ENCODE measurements at regions not wholly inside any gene's neighbourhood (a gene's known extent, or its start where the extent isn't known, plus 50 kb on each side); places are given as distances from the start of the nearest gene placed in this dataset.

GRCh38 chr2:153394686-153395085 is 83.9 kb downstream of the RPRM start:
- DNase-seq (ENCODE audit: extremely low read depth, low read depth), result no peak
- no peak for TF ChIP-seq CTCF (IDR thresholded peaks at IDR 0.05; ENCODE audit: low read depth, low read length)

- TF ChIP-seq CTCF (IDR thresholded peaks at IDR 0.05; ENCODE audit: low read depth, low read length), result no peak
- DNase-seq (ENCODE audit: extremely low read depth, low read depth), result no peak
These were observed 84.3 kb downstream of the RPRM start for GRCh38 chr2:153394247-153394646.

- DNase-seq (ENCODE audit: extremely low read depth, low read depth), result no peak
- TF ChIP-seq CTCF (IDR thresholded peaks at IDR 0.05; ENCODE audit: low read depth, low read length), result no peak
These were observed 85.0 kb downstream of the RPRM start for GRCh38 chr2:153393518-153393917.

- TF ChIP-seq CTCF (IDR thresholded peaks at IDR 0.05; ENCODE audit: low read depth, low read length), result no peak
- no peak for DNase-seq (ENCODE audit: extremely low read depth, low read depth)
These were observed 87.4 kb downstream of the RPRM start for GRCh38 chr2:153391131-153391530.

GRCh38 chr2:153388246-153388645 is 90.3 kb downstream of the RPRM start:
- TF ChIP-seq CTCF (IDR thresholded peaks at IDR 0.05; ENCODE audit: low read depth, low read length), result no peak
- no peak for DNase-seq (ENCODE audit: extremely low read depth, low read depth)

- no peak for DNase-seq (ENCODE audit: extremely low read depth, low read depth)
- TF ChIP-seq CTCF (IDR thresholded peaks at IDR 0.05; ENCODE audit: low read depth, low read length), result no peak
These were observed 91.4 kb downstream of the RPRM start for GRCh38 chr2:153387203-153387602.

GRCh38 chr2:153386481-153386897 is 92.1 kb downstream of the RPRM start:
- DNase-seq (ENCODE audit: extremely low read depth, low read depth), result no peak
- TF ChIP-seq CTCF (IDR thresholded peaks at IDR 0.05; ENCODE audit: low read depth, low read length), result no peak

Data from AG09319 (cell line).